ENCODE measurements at regions not wholly inside any gene's neighbourhood (a gene's known extent, or its start where the extent isn't known, plus 50 kb on each side); places are given as distances from the start of the nearest gene placed in this dataset.

- FAIRE-seq = no peak
These were observed 60.8 kb upstream of the IVNS1ABP start for GRCh38 chr1:185377831-185378230.

DNA sequence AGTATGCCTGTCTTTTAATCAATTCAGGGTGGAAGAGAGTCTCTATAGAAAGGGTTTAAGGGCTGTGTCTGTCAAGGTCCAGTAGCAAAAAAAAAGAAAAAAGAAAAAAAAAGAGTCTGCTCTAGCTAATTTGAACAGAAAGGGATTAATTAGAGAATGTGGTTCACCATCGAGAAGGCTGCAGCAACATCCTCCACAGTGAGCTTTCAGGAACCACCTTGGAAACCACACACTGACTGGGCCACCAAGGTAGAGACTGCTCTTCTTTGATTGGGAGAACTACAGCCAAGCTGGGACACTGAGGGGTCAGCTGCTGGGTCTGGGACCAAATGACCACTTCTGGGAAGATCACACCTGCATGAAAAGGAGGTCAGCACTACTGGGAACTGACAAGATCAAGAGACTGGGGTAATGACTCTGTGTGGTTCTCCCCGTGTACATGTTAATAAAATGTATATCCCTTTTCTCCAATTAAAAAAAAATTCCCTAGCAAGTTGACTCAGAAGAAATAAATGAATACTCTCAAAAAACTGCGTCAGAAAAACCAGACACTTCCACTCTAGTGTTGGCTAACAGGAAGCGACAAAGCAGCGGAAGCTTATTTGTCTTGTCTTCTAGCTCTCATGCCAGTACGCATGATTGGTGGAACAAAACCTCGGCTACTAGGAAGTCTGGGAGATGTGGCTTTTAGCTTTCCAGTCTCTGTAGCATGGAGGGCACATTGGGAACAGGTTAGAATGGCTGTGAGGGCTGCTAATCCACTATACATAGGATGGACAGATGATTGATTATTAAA is 60.0 kb upstream of the IVNS1ABP start:
- CTCF ChIA-PET = interaction anchor here (0.7 to 1.4 kb wide), 4 partner anchors 9 to 319 kb away, joined by 3 to 7 read pairs (median 3); no protein-coding TSS in a partner anchor
- FAIRE-seq (no peak), DNase-seq (ENCODE audit: low read depth in 1 of 2, low spot score in 1 of 2) (peak in 1 of 2 experiments; percentile 11), ATAC-seq (no peak; a peak in 1 of 6 replicates)
- Histone ChIP-seq H3K4me2 (no peak overlapping the region), H3K9me3 (no peaks in the 10 kb centered on the region), H3K4me3 (no peak overlapping the region), H3K27ac (no peak overlapping the region), H3K4me1 (no peaks in the 10 kb centered on the region)
- WGBS (ENCODE audit: missing lambda C conversion rate) = 66% methylated on average over 7 of the region's 7 CpGs
- POLR2A ChIA-PET = no interaction called here
- TF ChIP-seq MAZ (IDR thresholded peaks at IDR 0.05; ENCODE audit: borderline replicate concordance, low read depth, low read length) (no peak), KDM5A (IDR thresholded peaks at IDR 0.05) (no peak), CHD4 (IDR thresholded peaks at IDR 0.05; ENCODE audit: borderline replicate concordance) (no peak)
- TF ChIP-seq, protein P1, sequence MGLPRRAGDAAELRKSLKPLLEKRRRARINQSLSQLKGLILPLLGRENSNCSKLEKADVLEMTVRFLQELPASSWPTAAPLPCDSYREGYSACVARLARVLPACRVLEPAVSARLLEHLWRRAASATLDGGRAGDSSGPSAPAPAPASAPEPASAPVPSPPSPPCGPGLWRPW (IDR thresholded peaks at IDR 0.05) = no peak

More at GRCh38 chr1:185377831-185378230, 60.8 kb upstream of the IVNS1ABP start:
- Histone ChIP-seq H3K27ac (no peak overlapping the region), H3K4me1 (no peaks in the 10 kb centered on the region), H3K4me3 (no peak overlapping the region), H3K9me3 (no peaks in the 10 kb centered on the region), H3K4me2 (no peak overlapping the region)
- no peak for ATAC-seq
- POLR2A ChIA-PET = no interaction called here
- TF ChIP-seq HOXA7 (CRISPR knock-in tag; IDR thresholded peaks at IDR 0.05) = no peak
- TF ChIP-seq, protein P2, sequence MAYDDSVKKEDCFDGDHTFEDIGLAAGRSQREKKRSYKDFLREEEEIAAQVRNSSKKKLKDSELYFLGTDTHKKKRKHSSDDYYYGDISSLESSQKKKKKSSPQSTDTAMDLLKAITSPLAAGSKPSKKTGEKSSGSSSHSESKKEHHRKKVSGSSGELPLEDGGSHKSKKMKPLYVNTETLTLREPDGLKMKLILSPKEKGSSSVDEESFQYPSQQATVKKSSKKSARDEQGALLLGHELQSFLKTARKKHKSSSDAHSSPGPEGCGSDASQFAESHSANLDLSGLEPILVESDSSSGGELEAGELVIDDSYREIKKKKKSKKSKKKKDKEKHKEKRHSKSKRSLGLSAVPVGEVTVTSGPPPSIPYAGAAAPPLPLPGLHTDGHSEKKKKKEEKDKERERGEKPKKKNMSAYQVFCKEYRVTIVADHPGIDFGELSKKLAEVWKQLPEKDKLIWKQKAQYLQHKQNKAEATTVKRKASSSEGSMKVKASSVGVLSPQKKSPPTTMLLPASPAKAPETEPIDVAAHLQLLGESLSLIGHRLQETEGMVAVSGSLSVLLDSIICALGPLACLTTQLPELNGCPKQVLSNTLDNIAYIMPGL (CRISPR knock-in tag; IDR thresholded peaks at IDR 0.05; ENCODE audit: borderline replicate concordance) = no peak
- no peak for TF ChIP-seq ZSCAN20 (CRISPR knock-in tag; IDR thresholded peaks at IDR 0.05)
- no peak for TF ChIP-seq HOXB13 (CRISPR knock-in tag; IDR thresholded peaks at IDR 0.05; ENCODE audit: low read depth)
- no peak for TF ChIP-seq RNF2 (IDR thresholded peaks at IDR 0.05; ENCODE audit: borderline replicate concordance, low read depth)
- TF ChIP-seq FOSL2 (IDR thresholded peaks at IDR 0.05) = no peak
- TF ChIP-seq FOSL2 (CRISPR knock-in tag; IDR thresholded peaks at IDR 0.05) = no peak
- 61% methylated on average over 3 of the region's 3 CpGs for WGBS (ENCODE audit: missing lambda C conversion rate)
- CTCF ChIA-PET = interaction anchor here (0.7 to 1.4 kb wide), 3 partner anchors 8 to 318 kb away, joined by 3 read pairs; no protein-coding TSS in a partner anchor
- no peak for DNase-seq (ENCODE audit: low read depth in 1 of 2, low spot score in 1 of 2)

GRCh38 chr1:185376288-185376687 is 59.2 kb upstream of the IVNS1ABP start:
- WGBS (ENCODE audit: missing lambda C conversion rate) = 81% methylated on average over 2 of the region's 2 CpGs

More at GRCh38 chr1:185376288-185376687, 59.2 kb upstream of the IVNS1ABP start:
- DNase-seq (ENCODE audit: low read depth in 1 of 2, low spot score in 1 of 2) (no peak), FAIRE-seq (no peak), ATAC-seq (no peak)
- Histone ChIP-seq H3K27ac (no peak overlapping the region), H3K4me1 (no peaks in the 10 kb centered on the region), H3K4me2 (no peak overlapping the region), H3K4me3 (no peak overlapping the region), H3K9me3 (no peaks in the 10 kb centered on the region)
- ChIA-PET POLR2A (no interaction called here), CTCF (interaction anchor here (0.9 to 1.4 kb wide), 3 partner anchors 8 to 27 kb away, joined by 3 to 7 read pairs (median 3); no protein-coding TSS in a partner anchor)
- no peak for TF ChIP-seq EHMT2 (IDR thresholded peaks at IDR 0.05; ENCODE audit: low read depth)
- no peak for TF ChIP-seq NR3C1 (IDR thresholded peaks at IDR 0.05)
- TF ChIP-seq CHD2 (IDR thresholded peaks at IDR 0.05; ENCODE audit: low read length, partially characterized antibody) = no peak
- TF ChIP-seq REST (IDR thresholded peaks at IDR 0.05) = no peak
- no peak for TF ChIP-seq HEYL (CRISPR knock-in tag; IDR thresholded peaks at IDR 0.05)
- TF ChIP-seq, protein P1 (IDR thresholded peaks at IDR 0.05) = no peak
- TF ChIP-seq ZNF302 (CRISPR knock-in tag; IDR thresholded peaks at IDR 0.05) = no peak
- no peak for TF ChIP-seq CEBPB (IDR thresholded peaks at IDR 0.05)
